ENCODE measurements at regions not wholly inside any gene's neighbourhood (a gene's known extent, or its start where the extent isn't known, plus 50 kb on each side); places are given as distances from the start of the nearest gene placed in this dataset.
"Not testable (repeated sequence)": the region's sequence is repeated elsewhere in the genome, so short reads cannot be mapped to it uniquely, and the experiment has no call there.

DNA sequence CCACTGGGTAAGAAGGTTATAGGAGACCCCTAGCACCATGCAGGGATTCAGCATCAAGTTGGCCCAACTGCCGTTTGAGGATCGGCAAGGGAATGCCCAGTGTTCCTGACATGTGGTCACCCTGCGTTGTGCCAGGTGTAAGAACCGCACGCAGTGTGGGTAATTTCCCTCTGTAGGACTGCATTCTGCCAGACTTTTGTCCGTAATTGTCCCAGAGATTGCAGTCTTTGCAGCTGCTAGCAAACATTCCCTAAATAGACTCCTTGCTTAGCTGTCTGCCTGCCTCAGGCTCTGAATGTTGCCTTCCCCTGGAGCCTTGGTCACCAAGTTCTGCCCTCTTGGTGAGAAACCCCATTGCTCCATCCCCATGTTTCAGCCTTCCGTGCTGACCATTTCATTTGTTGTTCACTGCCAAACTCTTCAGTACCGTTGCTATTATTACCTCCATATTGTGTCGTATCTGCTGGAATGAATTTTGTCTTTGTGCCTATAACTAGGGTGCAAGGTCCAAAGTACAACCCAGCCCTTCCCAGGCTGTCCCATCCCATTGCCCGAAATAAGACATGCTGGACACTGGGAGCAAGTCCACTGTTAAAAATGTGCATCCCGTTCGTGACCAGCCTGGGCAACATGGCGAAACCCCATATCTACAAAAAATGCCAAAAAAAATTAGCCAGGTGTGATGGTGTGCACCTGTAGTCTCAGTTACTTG, 53.8 kb upstream of the USP9X start:
- no peak for DNase-seq (ENCODE audit: low read depth in 4 of 4, low spot score in 2 of 4)

DNA sequence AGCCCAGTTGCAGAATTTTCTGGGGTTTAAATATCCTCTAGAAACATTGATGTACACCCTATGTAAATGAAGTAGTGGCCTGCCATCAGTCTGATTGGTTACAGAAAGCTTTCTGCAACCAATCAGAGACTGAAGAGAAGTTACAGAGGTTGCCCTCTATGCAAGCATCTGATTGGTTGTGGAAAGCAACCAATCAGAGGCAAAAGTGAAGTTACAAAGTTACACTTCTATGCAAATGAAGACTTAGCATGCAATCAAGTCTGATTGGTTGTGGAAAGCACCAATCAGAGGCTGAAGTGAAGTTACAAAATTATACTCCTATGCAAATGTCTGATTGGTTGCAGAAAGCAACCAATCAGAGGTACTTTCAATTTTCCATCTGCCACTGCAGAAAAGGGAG, 51.9 kb upstream of the USP9X start:
- no peak for DNase-seq (ENCODE audit: low read depth in 4 of 4, low spot score in 2 of 4)

DNA sequence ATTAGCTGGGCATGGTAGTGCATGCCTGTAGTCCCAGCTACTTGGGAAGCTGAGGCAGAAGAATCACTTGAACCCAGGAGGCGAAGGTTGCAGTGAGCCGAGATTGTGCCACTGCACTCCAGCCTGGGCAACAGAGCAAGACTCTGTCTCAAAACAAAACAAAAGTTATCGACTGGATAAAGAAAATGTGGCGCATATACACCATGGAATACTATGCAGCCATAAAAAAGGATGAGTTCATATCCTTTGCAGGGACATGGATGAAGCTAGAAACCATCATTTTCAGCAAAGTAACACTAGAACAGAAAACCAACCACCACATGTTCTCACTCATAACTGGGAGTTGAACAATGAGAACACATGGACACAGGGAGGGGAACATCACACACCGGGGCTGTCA, 50.3 kb upstream of the USP9X start:
- DNase-seq (ENCODE audit: low read depth in 4 of 4, low spot score in 2 of 4), result not testable (repeated sequence)
